ENCODE measurements at regions not wholly inside any gene's neighbourhood (a gene's known extent, or its start where the extent isn't known, plus 50 kb on each side); places are given as distances from the start of the nearest gene placed in this dataset.
A peak's percentile ranks its signal among the peaks of the same experiment; 100 is the strongest.

- no peak overlapping the region for H3K4ac ChIP-seq (replicated peaks; ENCODE audit: insufficient read length, low read depth, low read length)
- H3K9me3 ChIP-seq (ENCODE audit: insufficient read depth in 2 of 2, low read depth in 1 of 2, low read length in 1 of 2), result no peaks in the 10 kb centered on the region
- no peak overlapping the region for H3K9ac ChIP-seq (replicated peaks in 1 of 4; ENCODE audit: extremely low read depth in 1 of 4, low read depth in 3 of 4, low read length in 3 of 4)
- peak overlapping the region; percentile 72; the same call in 1 of the 2 replicates for H2BK20ac ChIP-seq (ENCODE audit: low read length)
- H3K23ac ChIP-seq (ENCODE audit: insufficient read length), result no peak overlapping the region
- no peak overlapping the region for H2BK120ac ChIP-seq (replicated peaks; ENCODE audit: low read depth, low read length)
- H3K18ac ChIP-seq (ENCODE audit: extremely low read depth, low read length), result no peak overlapping the region
- DNase-seq (ENCODE audit: low read depth in 1 of 2, low spot score in 2 of 2) (no peak), FAIRE-seq (no peak)
- no peak overlapping the region for H3K27ac ChIP-seq (ENCODE audit: low read depth, low read length)
- no peak overlapping the region for H4K8ac ChIP-seq (ENCODE audit: extremely low read depth, insufficient read depth, low read length)
- 84% methylated on average over 4 of the region's 4 CpGs; no CpG with 5 or more reads in 1 of the 2 experiments for WGBS, 2 experiments (ENCODE audit: extremely low coverage in 1 of 2, insufficient coverage in 1 of 2, insufficient read length in 1 of 2, insufficient replicate concordance in 2 of 2, low coverage in 1 of 2, low lambda C conversion rate in 2 of 2, missing lambda C conversion rate in 1 of 2)
- H3K4me1 ChIP-seq (replicated peaks in 1 of 4; ENCODE audit: control insufficient read depth in 3 of 4, insufficient read depth in 4 of 4, low read length in 3 of 4), result peaks cover 0 to 3% (median 0%) of the 10 kb centered on the region in 4 experiments; a peak in 1 of 7 replicates
- POLR2A ChIA-PET (ENCODE audit: partially characterized antibody), result no interaction called here
- H4K20me1 ChIP-seq (replicated peaks in 1 of 2; ENCODE audit: control insufficient read depth in 1 of 2, insufficient read depth in 2 of 2, low read length in 2 of 2), result no peaks in the 10 kb centered on the region
- no peak overlapping the region for H3K56ac ChIP-seq (replicated peaks; ENCODE audit: insufficient read length, low read depth, low read length)
- H4K91ac ChIP-seq (replicated peaks; ENCODE audit: insufficient read length, low read length), result no peak overlapping the region
- no peak overlapping the region for H2AK5ac ChIP-seq (ENCODE audit: low read depth, low read length)
- CTCF ChIA-PET (ENCODE audit: partially characterized antibody), result interaction anchor here (1.2 to 1.3 kb wide), 2 partner anchors 11 to 29 kb away, joined by 4 to 5 read pairs; no protein-coding TSS in a partner anchor
- H3K36me3 ChIP-seq (ENCODE audit: control insufficient read depth in 2 of 4, insufficient read depth in 4 of 4, low read length in 3 of 4), result no peaks in the 10 kb centered on the region
- no peak overlapping the region for H2BK12ac ChIP-seq (ENCODE audit: low read depth, low read length)
- no peak overlapping the region for H2AFZ ChIP-seq (ENCODE audit: low read length)
- H3K14ac ChIP-seq (ENCODE audit: insufficient read length), result no peak overlapping the region
- H3K23me2 ChIP-seq (ENCODE audit: low read depth, low read length), result no peaks in the 10 kb centered on the region
- H3K4me3 ChIP-seq (ENCODE audit: extremely low read depth in 1 of 4, insufficient read depth in 2 of 4, low read depth in 3 of 4, low read length in 4 of 4), result no peak overlapping the region
- H3K4me2 ChIP-seq (ENCODE audit: insufficient read depth in 1 of 2, low read depth in 2 of 2, low read length in 2 of 2), result no peak overlapping the region
- H3K79me1 ChIP-seq (ENCODE audit: low read depth, low read length), result no peaks in the 10 kb centered on the region
- H4K5ac ChIP-seq (ENCODE audit: insufficient read length, low read depth, low read length), result no peak overlapping the region
- no peaks in the 10 kb centered on the region for H3K27me3 ChIP-seq (replicated peaks in 1 of 4; ENCODE audit: control insufficient read depth in 3 of 4, extremely low read depth in 1 of 4, insufficient read depth in 3 of 4, low read length in 3 of 4)
- no peak overlapping the region for H2BK15ac ChIP-seq (ENCODE audit: low read length)
- H3K79me2 ChIP-seq (ENCODE audit: control insufficient read depth in 1 of 2, insufficient read depth in 2 of 2, low read length in 2 of 2), result no peaks in the 10 kb centered on the region
- no peak overlapping the region for H2BK5ac ChIP-seq (ENCODE audit: low read depth, low read length)
- no peak for TF ChIP-seq PHF8 (conservative IDR thresholded peaks at IDR 0.05; ENCODE audit: low read depth, low read length)
- no peak for TF ChIP-seq SP1 (IDR thresholded peaks at IDR 0.05; ENCODE audit: low read depth, low read length)
- TF ChIP-seq POLR2A (IDR thresholded peaks at IDR 0.05; ENCODE audit: control extremely low read depth in 1 of 2, low read depth in 2 of 2, low read length in 2 of 2), result no peak
- TF ChIP-seq KDM1A (IDR thresholded peaks at IDR 0.05; ENCODE audit: borderline replicate concordance, low read length), result no peak
- TF ChIP-seq SAP30 (IDR thresholded peaks at IDR 0.05; ENCODE audit: insufficient read depth, insufficient replicate concordance, low read length), result no peak
- TF ChIP-seq POLR2AphosphoS5 (IDR thresholded peaks at IDR 0.05; ENCODE audit: low read depth, low read length), result no peak
- TF ChIP-seq TEAD4 (IDR thresholded peaks at IDR 0.05; ENCODE audit: low read depth, low read length), result no peak
- no peak for TF ChIP-seq SIRT6 (IDR thresholded peaks at IDR 0.05; ENCODE audit: low read length)
- no peak for TF ChIP-seq RBBP5 (IDR thresholded peaks at IDR 0.05; ENCODE audit: borderline replicate concordance, low read depth, low read length)
- TF ChIP-seq CHD1 (IDR thresholded peaks at IDR 0.05; ENCODE audit: low read depth, low read length), result no peak
- TF ChIP-seq YY1 (IDR thresholded peaks at IDR 0.05; ENCODE audit: low read depth, low read length), result no peak
Observed at GRCh38 chr16:65481956-65482355, 360.1 kb upstream of the CDH11 start.

Data from H1 (cell line).